Spleen (tissue), 11 donors: ENCODE measurements at regions not wholly inside any gene's neighbourhood (a gene's known extent, or its start where the extent isn't known, plus 50 kb on each side); places are given as distances from the start of the nearest gene placed in this dataset.

ENCODE experiments used
- DNase-seq: peaks from one replicate; pipeline ENCODE4 v3.0.0-alpha.2; 2020
- H3K27ac ChIP-seq, 8 donors: fragments of 200-600 bp; sonication (generic) in 7 of 8; 1 replicate in 4 of 8; 2 replicates in 4 of 8; pipeline versions ENCODE4 v1.5.0 to v1.8.0; 2016 to 2021; ENCODE audit warnings: inconsistent platforms in 4 of 8, mild to moderate bottlenecking in 4 of 8, moderate library complexity in 1 of 8
- H3K27me3 ChIP-seq, 7 donors: fragments of 200-600 bp; sonication (generic) in 6 of 7; replicated peaks in 1 of 7; 1 replicate in 4 of 7; 2 replicates in 3 of 7; pipeline versions ENCODE4 v1.5.0 to v1.8.0; 2016 to 2021; ENCODE audit warnings: inconsistent platforms in 3 of 7, mild to moderate bottlenecking in 1 of 7
- H3K36me3 ChIP-seq, 6 donors: fragments of 200-600 bp; sonication (generic) in 5 of 6; 1 replicate in 4 of 6; 2 replicates in 2 of 6; pipeline versions ENCODE4 v1.5.0 to v1.8.0; 2016 to 2021; ENCODE audit warnings: inconsistent platforms in 2 of 6
- H3K4me1 ChIP-seq, 6 donors: fragments of 200-600 bp; sonication (generic) in 5 of 6; 1 replicate in 3 of 6; 2 replicates in 3 of 6; pipeline versions ENCODE4 v1.5.0 to v1.8.0; 2016 to 2021; ENCODE audit warnings: inconsistent platforms in 3 of 6
- H3K4me3 ChIP-seq, 8 donors: fragments of 200-600 bp; sonication (generic) in 7 of 8; 1 replicate in 4 of 8; 2 replicates in 4 of 8; pipeline versions ENCODE4 v1.5.0 to v1.8.0; 2016 to 2021; ENCODE audit warnings: inconsistent platforms in 4 of 8, mild to moderate bottlenecking in 4 of 8, moderate library complexity in 2 of 8
- H3K9me3 ChIP-seq, 8 donors: fragments of 200-600 bp; sonication (generic) in 7 of 8; 1 replicate in 4 of 8; 2 replicates in 4 of 8; pipeline versions ENCODE4 v1.5.0 to v1.8.0; 2016 to 2021; ENCODE audit warnings: inconsistent platforms in 4 of 8
- CTCF ChIP-seq, 11 experiments: fragments of 200-600 bp in 7 of 11; fragments of 450-650 bp in 4 of 11; sonication (generic) in 4 of 11; IDR thresholded peaks in 8 of 11; conservative IDR thresholded peaks in 3 of 11; 1 replicate in 7 of 11; 2 replicates in 4 of 11; pipeline versions ENCODE4 v1.4.0 to v1.8.0; 2016 to 2021; ENCODE audit warnings: antibody characterized with exemption in 11 of 11, inconsistent platforms in 4 of 11, mild to moderate bottlenecking in 1 of 11
- POLR2A ChIP-seq, 3 donors: fragments of 450-650 bp; IDR thresholded peaks; one replicate each; pipeline ENCODE4 v1.5.1; 2017; ENCODE audit warnings: antibody characterized with exemption in 3 of 3, mild to moderate bottlenecking in 1 of 3
- POLR2AphosphoS5 ChIP-seq, 3 donors: sonication (generic); formaldehyde crosslinking; IDR thresholded peaks; one replicate each; pipeline ENCODE4 v1.5.1; 2017; ENCODE audit warnings: antibody characterized with exemption in 3 of 3
- WGBS, 5 donors: extraction: QIAGEN DNeasy Blood & Tissue Kit in 3 of 5; methylation state at CpG; one replicate each; pipeline versions ENCODE4 v1.1.5 to v1.1.7; 2013 to 2018; 5-methylcytosine and 5-hydroxymethylcytosine counted together
- intact Hi-C: fragments of 100-400 bp; cut with DNase I; formaldehyde crosslinking; loops from one replicate; pipeline ENCODE4 v1.15.0; 2023; ENCODE audit warnings: low total_unique reads
- donor health status: healthy with polysubstance abuse.
- donor health status: DM: no; HTN: no; CAD: no; lungs with moderate emphysema.
- donor health status: DM: no; HTN: no; CAD: no.
- donor health status: Bipolar disorder and iron deficiency.
- donor health status: healthy.
- donor health status: DM: no; HTN: no; CAD: no.
- donor health status: DM: yes; HTN: yes; CAD: no.

GRCh38 chr11:11076879-11077278 lies 219.0 kb upstream of the ZBED5 start:
- no peaks in the 10 kb centered on the region for H3K36me3 ChIP-seq
- H3K27ac ChIP-seq, result no peak overlapping the region
- H3K27me3 ChIP-seq, result peaks cover 0 to 23% (median 0%) of the 10 kb centered on the region in 7 donors
- no peak for DNase-seq
- H3K4me3 ChIP-seq, result no peak overlapping the region
- intact Hi-C loops, result no loop called here
- no peak for TF ChIP-seq POLR2A (IDR thresholded peaks at IDR 0.05)
- TF ChIP-seq CTCF (IDR thresholded peaks at IDR 0.05 in 8 of 11, conservative IDR thresholded peaks at IDR 0.05 in 3 of 11), result no peak
- no peak for TF ChIP-seq POLR2AphosphoS5 (IDR thresholded peaks at IDR 0.05)
- no peaks in the 10 kb centered on the region for H3K9me3 ChIP-seq
- no peaks in the 10 kb centered on the region for H3K4me1 ChIP-seq
- 53 to 77% (median 58%) methylated on average over 6 of the region's 6 CpGs for WGBS, 5 donors

- Histone ChIP-seq H3K27ac (no peak overlapping the region), H3K9me3 (no peaks in the 10 kb centered on the region), H3K4me1 (no peaks in the 10 kb centered on the region), H3K36me3 (no peaks in the 10 kb centered on the region), H3K4me3 (no peak overlapping the region), H3K27me3 (peaks cover 0 to 22% (median 0%) of the 10 kb centered on the region in 7 donors)
- no peak for TF ChIP-seq POLR2A (IDR thresholded peaks at IDR 0.05)
- TF ChIP-seq POLR2AphosphoS5 (IDR thresholded peaks at IDR 0.05), result no peak
- WGBS, 5 donors, result 50 to 65% (median 60%) methylated on average over 4 of the region's 4 CpGs
- intact Hi-C loops, result no loop called here
- DNase-seq, result no peak
Observed at GRCh38 chr11:11076276-11076675, 218.4 kb upstream of the ZBED5 start.

GRCh38 chr11:11075515-11076171 lies 217.8 kb upstream of the ZBED5 start:
- 68 to 82% (median 75%) methylated on average over 6 of the region's 6 CpGs for WGBS, 5 donors
- DNase-seq, result no peak
- TF ChIP-seq CTCF (IDR thresholded peaks at IDR 0.05 in 8 of 11, conservative IDR thresholded peaks at IDR 0.05 in 3 of 11) (no peak), POLR2AphosphoS5 (IDR thresholded peaks at IDR 0.05) (no peak), POLR2A (IDR thresholded peaks at IDR 0.05) (no peak)
- H3K9me3 ChIP-seq, result no peaks in the 10 kb centered on the region
- H3K27me3 ChIP-seq, result peaks cover 0 to 16% (median 0%) of the 10 kb centered on the region in 7 donors
- H3K4me3 ChIP-seq, result no peak overlapping the region
- no peaks in the 10 kb centered on the region for H3K4me1 ChIP-seq
- H3K36me3 ChIP-seq, result no peaks in the 10 kb centered on the region
- intact Hi-C loops, result no loop called here
- no peak overlapping the region for H3K27ac ChIP-seq

- no peaks in the 10 kb centered on the region for H3K9me3 ChIP-seq
- TF ChIP-seq POLR2A (IDR thresholded peaks at IDR 0.05) (no peak), POLR2AphosphoS5 (IDR thresholded peaks at IDR 0.05) (no peak), CTCF (IDR thresholded peaks at IDR 0.05 in 8 of 11, conservative IDR thresholded peaks at IDR 0.05 in 3 of 11) (no peak)
- H3K36me3 ChIP-seq, result no peaks in the 10 kb centered on the region
- H3K27ac ChIP-seq, result no peak overlapping the region
- intact Hi-C loops, result no loop called here
- WGBS, 5 donors, result 82 to 93% (median 91%) methylated on average over 11 of the region's 11 CpGs
- DNase-seq, result no peak
- no peak overlapping the region for H3K4me3 ChIP-seq
- peaks cover 0 to 13% (median 0%) of the 10 kb centered on the region in 7 donors for H3K27me3 ChIP-seq
- H3K4me1 ChIP-seq, result no peaks in the 10 kb centered on the region
Observed at GRCh38 chr11:11074686-11075335, 217.0 kb upstream of the ZBED5 start.
